A549 (cell line): ENCODE measurements at regions not wholly inside any gene's neighbourhood (a gene's known extent, or its start where the extent isn't known, plus 50 kb on each side); places are given as distances from the start of the nearest gene placed in this dataset.

Experiments
- CTCF ChIP-seq: fragments of >200 bp; sonication (Bioruptor Twin); formaldehyde crosslinking; IDR thresholded peaks from 3 replicates; pipeline ENCODE4 v1.5.1; 2016
- EP300 ChIP-seq, 2 experiments: fragments of >200 bp; sonication (Bioruptor Twin); formaldehyde crosslinking; IDR thresholded peaks; 2 replicates in 1 of 2; 3 replicates in 1 of 2; pipeline ENCODE4 v1.6.1; 2016 to 2017
- MAZ ChIP-seq: fragments of 150-350 bp; IDR thresholded peaks from 2 replicates; pipeline ENCODE4 v1.6.1; 2014; ENCODE audit warnings: antibody characterized with exemption, low read depth, low read length, borderline replicate concordance
- RAD21 ChIP-seq, 2 experiments: fragments of >200 bp in 1 of 2; sonication (Bioruptor Twin) in 1 of 2; formaldehyde crosslinking in 1 of 2; IDR thresholded peaks in 1 of 2; conservative IDR thresholded peaks in 1 of 2; 2 replicates in 1 of 2; 3 replicates in 1 of 2; pipeline ENCODE4 v1.6.1; 2012 to 2018; ENCODE audit warnings: inconsistent platforms in 1 of 2
- RFX5 ChIP-seq: fragments of 450-650 bp; IDR thresholded peaks from 2 replicates; pipeline ENCODE4 v1.7.1; 2014; ENCODE audit warnings: antibody characterized with exemption, mild to moderate bottlenecking, moderate library complexity
- ZFP36 ChIP-seq: fragments of 450-650 bp; IDR thresholded peaks from 2 replicates; pipeline ENCODE4 v1.6.1; 2014; ENCODE audit warnings: borderline replicate concordance; ENCODE audit not compliant: partially characterized antibody

GRCh38 chr3:29090912-29091597 is 189.8 kb upstream of the RBMS3 start:
- TF ChIP-seq MAZ (no peak), CTCF (no peak), RFX5 (no peak), RAD21 (conservative IDR thresholded peaks at IDR 0.05 in 1 of 2, IDR thresholded peaks at IDR 0.05 in 1 of 2) (no peak), ZFP36 (no peak), EP300 (IDR thresholded peaks at IDR 0.05) (no peak)
